Breast epithelium (tissue), 3 donors: ENCODE measurements at regions not wholly inside any gene's neighbourhood (a gene's known extent, or its start where the extent isn't known, plus 50 kb on each side); places are given as distances from the start of the nearest gene placed in this dataset.

Experiments used
- CTCF ChIP-seq, 3 donors: fragments of 450-650 bp; IDR thresholded peaks; one replicate each; pipeline ENCODE4 v1.5.1; 2016 to 2017; ENCODE audit warnings: antibody characterized with exemption in 3 of 3, mild to moderate bottlenecking in 3 of 3, moderate library complexity in 3 of 3
- POLR2A ChIP-seq: fragments of 450-650 bp; IDR thresholded peaks from one replicate; pipeline ENCODE4 v1.6.1; 2016; ENCODE audit warnings: antibody characterized with exemption, mild to moderate bottlenecking, moderate library complexity

GRCh38 chr15:31839388-31839787 is 190.9 kb upstream of the CHRNA7 start:
- TF ChIP-seq CTCF (IDR thresholded peaks at IDR 0.05) (no peak), POLR2A (no peak)
